ENCODE measurements at regions not wholly inside any gene's neighbourhood (a gene's known extent, or its start where the extent isn't known, plus 50 kb on each side); places are given as distances from the start of the nearest gene placed in this dataset.

GRCh38 chr15:38670128-38671005 is 105.8 kb upstream of the RASGRP1 start:
- TF ChIP-seq CTCF (IDR thresholded peaks at IDR 0.05) = no peak

GRCh38 chr15:38671006-38671387 is 106.4 kb upstream of the RASGRP1 start:
- no peak for TF ChIP-seq CTCF (IDR thresholded peaks at IDR 0.05)

- no peak for TF ChIP-seq CTCF (IDR thresholded peaks at IDR 0.05)
Measured at GRCh38 chr15:38671675-38672254, 107.2 kb upstream of the RASGRP1 start.

GRCh38 chr15:38672273-38672672 is 107.7 kb upstream of the RASGRP1 start:
- TF ChIP-seq CTCF (IDR thresholded peaks at IDR 0.05) = no peak

- no peak for TF ChIP-seq CTCF (IDR thresholded peaks at IDR 0.05)
Measured at GRCh38 chr15:38672814-38673670, 108.4 kb upstream of the RASGRP1 start.

- TF ChIP-seq CTCF (IDR thresholded peaks at IDR 0.05) = no peak
Measured at GRCh38 chr15:38674448-38674847, 109.8 kb upstream of the RASGRP1 start.

GRCh38 chr15:38678281-38678680 is 113.7 kb upstream of the RASGRP1 start:
- TF ChIP-seq CTCF (IDR thresholded peaks at IDR 0.05) = no peak

Data from LNCAP (cell line).